ENCODE measurements at regions not wholly inside any gene's neighbourhood (a gene's known extent, or its start where the extent isn't known, plus 50 kb on each side); places are given as distances from the start of the nearest gene placed in this dataset.

GRCh38 chr5:28369418-28369817 is 1331.0 kb upstream of the CDH9 start:
- TF ChIP-seq EP300 (IDR thresholded peaks at IDR 0.05), result no peak
- TF ChIP-seq POLR2A (IDR thresholded peaks at IDR 0.05), result no peak

All from ovary (tissue), 1 donor.